Stimulated activated CD4-positive, alpha-beta T cell treated with anti-CD3 and anti-CD28 coated beads, Interleukin-1b, Interleukin-23, amount 100 ng/mL, for 24 hours (primary cell): ENCODE measurements at regions not wholly inside any gene's neighbourhood (a gene's known extent, or its start where the extent isn't known, plus 50 kb on each side); places are given as distances from the start of the nearest gene placed in this dataset.

Source experiments
- DNase-seq, 4 experiments: peaks; one replicate each; pipeline ENCODE4 v3.0.0-alpha.2; 2020; ENCODE audit warnings: low read depth in 4 of 4, low spot score in 1 of 4

DNA sequence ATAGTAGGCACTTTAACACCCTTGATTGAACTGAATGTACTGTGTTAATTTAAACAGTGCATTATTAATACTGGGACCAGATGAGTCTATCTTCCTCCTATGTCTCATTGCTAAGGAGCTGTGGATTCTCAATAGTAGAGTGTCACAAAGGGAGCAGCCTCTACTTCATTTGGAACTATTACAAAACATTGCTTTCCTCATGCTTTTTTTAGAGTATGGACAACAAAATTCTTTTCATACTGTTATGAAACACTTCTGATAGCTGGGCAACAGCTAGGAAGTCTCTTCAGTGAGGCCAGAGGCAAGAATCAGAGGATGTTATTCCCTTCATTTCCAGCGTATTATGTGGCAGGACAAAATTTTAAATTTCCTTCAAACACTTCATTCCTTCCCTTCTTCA, 160.8 kb downstream of the FBXO8 start:
- DNase-seq, result no peak

DNA sequence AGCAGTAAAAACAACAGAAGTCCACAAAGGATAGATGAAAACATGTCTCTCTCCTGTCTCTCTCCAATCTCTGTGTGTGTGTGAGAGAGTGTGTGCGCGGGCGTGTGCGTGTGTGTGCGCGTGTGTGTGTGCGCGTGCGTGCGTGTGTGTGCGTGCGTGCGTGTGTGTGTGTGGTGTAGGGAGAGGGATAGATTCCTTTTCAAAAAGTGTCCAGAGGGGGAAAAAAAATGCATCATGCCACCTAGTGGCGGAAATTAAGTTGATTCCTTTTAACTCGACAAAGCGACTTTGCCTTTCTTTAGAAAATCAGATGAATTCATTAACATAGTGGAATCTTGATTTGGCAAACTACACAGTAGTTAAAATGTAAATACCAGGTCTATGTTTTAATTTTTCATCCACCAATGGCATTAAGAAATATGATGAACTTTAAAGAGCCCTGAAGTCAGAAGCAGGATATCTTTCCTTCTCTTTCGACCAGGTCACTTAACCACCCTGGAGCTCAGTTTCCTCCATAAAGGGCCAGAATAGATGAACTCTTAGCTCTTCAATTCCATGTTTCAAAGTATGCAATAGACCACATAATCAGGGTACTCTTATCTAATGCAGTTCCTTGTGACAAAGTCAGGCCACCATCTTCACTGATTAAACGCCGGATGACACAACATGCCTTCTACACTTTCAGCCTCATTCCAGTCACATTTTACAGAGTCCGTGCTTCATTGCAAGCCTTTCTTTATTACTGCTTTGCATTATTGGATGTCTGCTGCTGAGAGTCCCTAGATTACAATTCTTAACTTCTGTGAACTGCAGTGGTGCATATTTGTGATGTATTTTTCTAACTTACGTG, 162.8 kb downstream of the FBXO8 start:
- DNase-seq, result no peak

DNA sequence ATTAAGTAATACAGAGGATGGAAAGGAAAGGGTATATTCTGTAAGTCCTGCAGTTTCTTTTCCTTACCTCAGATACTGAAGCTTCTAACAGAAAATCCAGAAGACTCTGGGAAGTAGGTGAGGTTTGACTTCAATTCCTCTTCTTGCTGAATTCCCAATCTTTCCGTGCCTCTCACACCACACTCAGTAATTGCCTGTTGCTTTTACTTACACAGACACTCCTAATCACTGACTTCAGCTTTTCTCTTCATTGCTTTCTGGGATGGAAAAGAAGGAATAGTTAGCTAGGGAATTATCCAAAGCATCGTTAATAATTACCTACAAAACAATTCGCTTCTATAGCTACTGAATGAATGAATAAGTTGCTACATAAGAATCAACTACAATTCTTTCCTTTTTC, 163.6 kb downstream of the FBXO8 start:
- DNase-seq, result no peak

DNA sequence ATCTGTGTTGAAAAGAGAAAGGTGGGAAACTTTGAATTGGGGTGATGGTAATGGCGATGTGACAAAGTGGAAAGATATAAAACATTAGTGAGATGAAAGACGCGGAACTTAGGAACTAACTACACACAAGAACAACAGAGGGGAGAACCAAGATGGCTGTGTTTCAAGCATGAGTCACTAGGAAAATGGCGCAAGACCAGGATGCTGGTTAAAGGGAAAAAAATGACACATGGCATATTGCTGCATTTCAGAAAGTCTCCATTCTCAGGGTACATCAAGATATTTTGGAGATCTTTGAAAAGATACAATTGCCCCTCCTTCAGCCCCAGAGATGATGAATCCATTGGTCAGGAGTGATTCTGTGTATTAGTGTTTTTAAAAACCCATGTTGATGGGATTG, 164.4 kb downstream of the FBXO8 start:
- no peak for DNase-seq

DNA sequence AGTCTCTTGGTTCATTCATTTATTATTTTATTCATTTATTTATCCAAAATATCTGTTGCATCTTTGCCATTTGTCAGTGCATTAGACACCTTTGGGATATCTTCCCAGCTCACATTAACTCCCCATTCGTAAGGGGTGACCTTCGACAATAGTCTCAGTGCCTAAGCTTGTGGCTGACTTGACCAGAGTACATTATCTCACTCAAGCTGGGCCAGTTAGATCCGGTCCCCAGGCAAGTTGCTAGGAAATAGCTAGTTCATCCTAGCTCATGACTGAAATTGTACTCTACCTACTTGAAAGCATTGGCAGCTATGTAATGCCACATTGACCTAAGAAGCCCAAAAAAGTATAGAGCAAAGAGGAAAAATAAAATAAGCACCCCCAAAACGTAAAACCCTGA, 165.3 kb downstream of the FBXO8 start:
- no peak for DNase-seq

DNA sequence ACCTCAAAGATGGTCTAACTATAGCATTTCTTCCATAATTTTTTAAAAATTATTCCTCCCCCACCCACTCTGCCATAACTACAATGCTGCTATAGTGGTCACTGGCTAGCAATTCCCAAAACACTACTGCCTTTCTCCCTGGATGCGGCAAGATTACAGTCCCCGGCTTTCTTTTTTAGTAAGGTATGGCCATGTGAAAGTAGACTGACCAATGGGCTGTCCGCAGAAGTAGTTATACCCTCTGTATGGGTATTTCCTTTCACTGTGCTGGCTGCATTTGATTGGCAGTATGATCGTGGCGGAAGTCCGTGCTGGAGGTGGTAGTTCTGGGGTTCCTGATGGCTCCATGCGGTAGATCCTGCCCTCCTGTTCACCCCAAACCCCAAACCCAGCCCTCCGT, 166.0 kb downstream of the FBXO8 start:
- no peak for DNase-seq

DNA sequence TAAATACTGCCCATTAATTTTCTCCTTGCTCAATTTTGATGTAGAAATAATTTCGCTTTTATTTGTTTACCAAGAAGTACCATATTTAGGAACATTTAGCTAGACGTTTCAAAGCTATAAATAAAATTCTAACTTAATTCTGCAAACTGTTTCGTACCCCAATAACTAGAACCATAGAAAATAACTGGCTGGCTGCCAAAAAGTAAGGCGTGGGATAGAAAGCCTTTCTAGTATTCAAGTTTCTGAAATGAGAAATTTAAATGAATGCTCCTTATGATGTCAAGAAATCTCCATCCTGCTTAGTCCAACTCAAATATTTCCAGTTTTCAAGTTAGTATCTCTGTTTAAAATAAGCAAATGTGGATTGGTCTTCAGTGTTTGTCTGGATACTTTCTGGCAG, 167.4 kb downstream of the FBXO8 start:
- no peak for DNase-seq

DNA sequence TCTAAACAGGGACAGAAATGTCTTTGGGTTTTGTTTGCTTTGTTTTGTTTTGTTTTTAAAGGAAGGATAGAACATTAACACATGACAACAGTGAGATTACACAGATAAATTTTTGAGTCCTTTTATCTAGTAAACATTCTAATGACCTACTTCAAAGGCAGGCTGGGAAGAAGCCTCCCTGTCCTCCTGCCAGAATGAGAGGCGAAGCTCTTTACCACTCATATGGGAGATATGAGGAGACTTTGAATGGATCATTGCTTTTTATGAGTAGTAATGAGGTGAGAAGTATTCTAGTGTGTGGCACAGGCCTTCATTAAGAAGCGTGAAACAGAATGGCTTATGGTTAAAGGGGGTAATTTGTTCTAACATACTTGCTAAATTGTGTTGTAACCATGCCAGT, 172.0 kb downstream of the FBXO8 start:
- DNase-seq, result no peak

DNA sequence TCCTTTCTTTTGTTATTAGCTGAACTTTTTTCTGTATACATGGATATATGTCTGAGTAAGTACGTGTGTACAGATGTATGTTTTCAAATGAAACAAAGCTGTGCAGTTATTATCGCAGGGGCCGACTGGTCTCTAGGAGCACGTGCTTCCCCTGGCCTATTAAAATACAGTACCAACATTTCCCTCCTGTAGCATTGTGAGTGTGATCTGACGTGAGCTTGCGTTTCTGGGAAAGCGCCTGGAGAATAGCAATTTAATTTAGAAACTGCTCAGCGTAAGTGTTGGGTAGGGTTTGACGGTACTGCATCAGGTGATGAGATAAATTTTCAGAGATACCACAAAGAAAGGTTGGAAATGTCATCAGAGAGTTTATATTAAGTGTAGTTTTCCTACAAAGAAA, 173.3 kb downstream of the FBXO8 start:
- DNase-seq, result no peak

DNA sequence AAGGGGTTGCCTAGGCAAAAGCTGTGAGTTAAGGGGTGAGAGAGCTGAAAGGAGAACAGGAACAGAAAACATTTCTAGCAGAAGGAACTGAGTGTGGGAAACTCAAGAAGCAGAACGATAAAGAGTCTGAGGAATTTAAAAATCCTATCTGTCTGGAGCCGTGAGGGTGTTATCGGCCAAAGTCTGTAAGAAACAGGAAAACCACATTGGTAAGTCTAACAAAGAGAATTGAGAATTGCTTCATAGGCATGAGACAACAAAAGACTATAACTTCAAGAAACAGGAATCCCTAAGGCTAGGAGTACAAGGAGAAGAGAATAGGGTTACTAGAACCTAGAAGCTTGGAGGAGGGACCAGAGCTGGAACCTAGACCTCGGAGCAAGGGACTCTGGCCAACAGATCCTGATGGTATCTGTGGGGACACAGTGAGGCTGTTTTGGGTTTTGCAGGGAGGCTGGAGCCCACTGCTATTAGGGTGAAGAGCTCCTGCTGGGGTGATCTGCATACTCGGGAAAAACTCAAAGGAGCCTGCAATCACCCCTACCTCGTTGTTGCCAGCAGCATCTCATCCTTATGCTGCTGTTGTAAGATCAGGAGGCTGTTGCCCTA, 175.6 kb downstream of the FBXO8 start:
- DNase-seq, result no peak

DNA sequence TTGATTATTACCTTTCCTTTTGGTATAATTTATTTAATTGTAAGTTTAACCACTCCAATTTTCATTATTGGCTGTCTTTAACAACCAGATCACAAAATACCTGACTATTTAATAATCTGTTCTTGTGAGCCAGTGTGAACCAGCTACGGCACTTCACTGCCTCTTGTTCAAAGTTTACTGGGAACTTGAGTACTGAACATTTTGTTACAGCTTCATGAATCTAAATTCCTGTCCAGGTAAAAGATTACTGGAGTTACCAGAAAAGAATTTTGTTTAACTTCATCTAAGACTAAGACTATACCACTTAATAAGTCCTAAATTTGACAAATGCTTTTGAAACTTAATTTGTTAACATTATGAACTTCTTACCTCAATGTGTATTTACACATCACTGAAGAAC, 178.3 kb downstream of the FBXO8 start:
- DNase-seq, result no peak

DNA sequence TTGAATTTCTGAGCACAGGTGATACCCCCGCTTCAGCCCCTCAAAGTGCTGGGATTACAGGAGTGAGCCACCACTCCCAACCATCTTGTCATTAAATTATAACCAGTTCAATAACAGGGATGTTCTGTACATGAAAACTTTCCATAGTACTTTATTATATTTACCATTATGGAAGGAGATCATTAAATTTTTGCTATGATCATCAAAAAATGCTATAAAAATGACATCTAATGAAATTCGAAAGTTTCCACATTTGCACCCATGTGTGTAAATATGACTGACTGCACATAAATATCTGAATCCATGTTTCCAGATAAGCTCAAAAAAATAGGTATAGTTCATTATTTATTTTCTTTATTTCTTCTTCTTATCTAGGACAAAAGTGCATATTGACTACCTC, 182.6 kb downstream of the FBXO8 start:
- no peak for DNase-seq

DNA sequence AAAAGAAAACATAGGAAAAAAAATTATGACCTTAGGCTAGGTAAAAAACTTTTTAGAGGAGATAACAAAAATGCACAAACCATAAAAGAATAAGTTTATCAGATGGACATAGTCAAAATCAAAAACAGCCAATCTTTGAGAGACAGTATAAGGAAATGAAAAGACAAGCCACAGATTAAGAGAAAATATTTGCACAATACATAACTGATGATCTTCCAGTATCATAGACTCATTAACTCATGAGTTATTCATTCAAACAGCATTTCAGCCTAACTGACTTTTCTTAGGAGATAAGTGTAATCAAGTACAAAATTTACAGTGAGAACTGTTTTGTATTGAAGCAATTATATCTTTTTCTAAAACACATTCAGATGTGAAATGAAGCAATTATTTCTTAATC, 183.8 kb downstream of the FBXO8 start:
- DNase-seq, result no peak

DNA sequence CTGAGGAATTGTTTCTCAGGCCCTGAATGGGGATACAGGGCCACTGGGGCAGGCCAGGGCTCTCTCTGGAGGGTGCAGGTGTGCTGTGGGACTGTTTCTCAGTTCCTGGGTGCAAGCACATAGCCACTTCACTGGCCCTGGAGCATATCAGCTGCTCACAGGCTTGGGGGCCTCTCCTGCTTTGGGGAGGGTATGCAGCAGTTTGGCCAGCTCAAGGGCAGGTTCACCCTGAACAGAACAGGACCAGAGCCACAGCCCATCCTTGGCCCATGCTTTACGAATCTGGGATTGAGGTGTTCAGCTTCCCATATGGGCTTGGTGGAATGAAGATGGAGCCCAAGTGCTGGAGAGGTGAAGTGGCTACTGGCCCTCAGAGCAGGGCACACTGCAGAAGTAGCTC, 186.5 kb downstream of the FBXO8 start:
- DNase-seq, result no peak

DNA sequence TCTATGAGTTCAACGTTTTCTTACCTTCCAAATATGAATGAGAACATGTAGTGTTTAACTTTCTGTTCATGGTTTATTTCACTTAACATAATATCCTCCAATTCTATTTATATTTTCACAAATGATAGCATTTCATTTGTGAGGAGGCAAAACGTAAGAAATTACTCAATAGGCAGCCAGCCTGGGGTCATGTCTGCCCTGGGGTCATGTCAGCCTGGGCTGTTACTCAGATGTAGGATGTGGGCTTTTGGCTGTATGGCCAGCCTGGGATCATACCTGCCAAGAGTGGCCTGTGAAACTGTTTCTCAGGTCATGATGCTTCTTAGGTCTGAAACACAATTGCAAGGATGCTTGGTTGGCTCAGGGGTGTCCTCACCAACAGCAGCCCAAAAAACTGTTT, 187.0 kb downstream of the FBXO8 start:
- DNase-seq, result no peak

DNA sequence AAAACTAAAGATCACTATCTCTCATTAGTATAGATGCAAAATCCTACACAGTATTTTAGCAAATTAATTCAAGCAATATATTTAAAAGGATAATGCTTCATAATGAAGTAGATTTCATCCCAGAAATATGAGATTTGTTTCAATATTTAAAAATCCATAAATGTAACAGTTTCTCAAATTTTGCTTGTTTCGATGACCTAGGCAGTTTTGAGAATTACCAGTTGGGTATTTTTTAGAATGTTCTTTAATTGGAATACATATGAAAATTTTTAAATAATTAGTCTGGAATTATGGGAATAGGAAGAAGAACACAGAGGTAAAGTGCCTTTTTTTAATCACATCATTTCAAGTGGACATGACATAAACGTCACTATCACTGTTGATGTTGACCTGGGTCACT, 192.3 kb downstream of the FBXO8 start:
- DNase-seq, result no peak

DNA sequence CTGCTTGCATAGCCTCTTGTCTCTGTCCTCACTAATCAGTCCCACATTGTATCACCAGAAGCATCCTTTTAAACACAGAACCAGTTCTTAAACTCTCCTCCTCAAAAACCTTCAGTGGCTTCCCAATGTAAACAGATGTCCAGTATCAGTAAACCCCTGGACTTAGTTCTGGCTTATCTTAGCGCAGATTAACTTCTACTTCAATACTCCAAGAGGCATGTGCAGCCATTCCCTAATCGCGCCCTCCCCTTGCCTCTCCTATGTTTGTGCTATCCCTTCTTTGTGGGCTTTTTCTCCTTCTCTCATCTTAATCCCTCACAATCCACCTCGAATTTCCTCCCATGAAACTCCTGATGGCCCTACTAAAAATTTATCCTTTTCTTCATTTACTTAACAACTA, 193.8 kb downstream of the FBXO8 start:
- DNase-seq, result no peak

DNA sequence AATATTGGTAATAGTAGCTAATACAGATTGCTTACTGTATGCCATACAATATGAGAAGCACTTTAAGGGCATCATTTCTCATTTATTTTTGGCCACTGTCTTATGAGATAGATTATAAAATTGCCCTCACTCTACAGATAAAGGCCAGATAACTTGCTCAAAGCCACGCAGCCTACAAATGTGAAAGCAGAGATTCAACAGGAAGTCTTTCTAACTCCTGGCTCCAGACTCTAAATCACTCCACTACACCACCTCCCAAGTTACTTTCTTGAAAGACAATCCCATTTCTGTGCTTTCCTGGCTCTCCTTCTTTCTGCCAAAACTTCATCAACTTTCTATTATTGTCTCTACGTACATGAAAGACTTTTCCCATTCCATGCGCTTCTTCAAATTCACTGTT, 194.7 kb downstream of the FBXO8 start:
- DNase-seq, result no peak

DNA sequence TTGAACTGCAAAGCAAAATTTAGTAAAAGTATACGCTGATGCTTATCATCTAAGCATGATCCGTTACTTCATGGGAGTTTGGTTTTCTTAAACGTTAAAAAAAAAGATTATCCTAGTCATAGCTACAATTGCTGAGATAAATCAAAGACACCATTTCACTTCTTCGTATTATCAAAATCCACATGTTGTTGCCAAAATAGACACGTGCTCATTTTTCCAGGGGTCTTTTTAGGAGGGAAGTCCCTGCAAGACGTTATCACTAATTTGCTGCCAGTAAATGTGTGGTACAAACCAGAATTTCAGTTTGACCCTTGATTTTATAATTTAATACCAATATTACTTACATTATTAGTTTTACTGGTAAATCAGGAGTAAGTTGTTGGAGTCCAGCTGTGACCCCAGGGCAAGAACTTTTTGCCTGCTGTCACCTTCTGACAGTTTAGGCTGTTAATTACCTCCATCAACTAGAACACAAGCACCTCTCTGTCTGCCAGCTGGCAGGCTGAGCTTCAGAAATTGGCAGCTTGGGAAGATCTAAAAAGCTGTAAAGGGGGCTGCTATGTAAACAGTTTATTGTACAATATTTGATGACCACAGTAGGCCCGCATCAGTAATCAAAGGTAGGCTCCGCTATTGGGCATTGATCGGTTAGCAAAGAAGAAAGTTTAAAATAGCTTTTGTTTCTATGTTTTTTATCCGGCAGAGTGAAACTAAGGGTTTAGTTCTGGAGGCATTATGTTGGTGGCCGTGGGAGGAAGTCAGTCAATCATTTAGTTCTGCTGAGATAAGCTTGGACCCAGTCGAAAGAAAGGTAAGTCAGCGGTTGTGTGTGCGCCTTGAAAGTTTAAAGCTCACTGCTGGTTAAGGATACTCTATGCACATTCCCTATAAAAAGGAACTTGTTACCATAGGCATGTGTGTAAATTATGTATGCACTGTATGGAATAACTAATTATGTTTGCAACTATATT, 196.4 kb downstream of the FBXO8 start:
- DNase-seq, result no peak

DNA sequence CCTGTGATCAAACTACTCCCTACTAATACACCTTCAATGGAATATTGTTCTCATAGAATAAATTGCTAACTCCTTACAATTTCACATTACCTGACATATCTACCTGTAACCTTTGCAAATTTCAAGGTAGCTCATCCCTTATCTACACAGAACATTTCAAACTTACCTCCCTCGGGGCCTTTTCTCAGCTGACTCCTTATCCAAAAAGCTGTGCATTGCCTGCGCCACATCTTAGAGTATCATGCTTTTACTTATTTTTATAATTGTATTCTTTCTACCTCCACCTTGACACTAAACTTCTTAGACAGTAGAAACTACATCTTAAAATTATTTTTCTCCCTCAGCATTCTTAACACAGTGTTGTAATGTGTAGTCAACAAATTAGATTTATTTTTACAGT, 198.5 kb downstream of the FBXO8 start:
- no peak for DNase-seq

DNA sequence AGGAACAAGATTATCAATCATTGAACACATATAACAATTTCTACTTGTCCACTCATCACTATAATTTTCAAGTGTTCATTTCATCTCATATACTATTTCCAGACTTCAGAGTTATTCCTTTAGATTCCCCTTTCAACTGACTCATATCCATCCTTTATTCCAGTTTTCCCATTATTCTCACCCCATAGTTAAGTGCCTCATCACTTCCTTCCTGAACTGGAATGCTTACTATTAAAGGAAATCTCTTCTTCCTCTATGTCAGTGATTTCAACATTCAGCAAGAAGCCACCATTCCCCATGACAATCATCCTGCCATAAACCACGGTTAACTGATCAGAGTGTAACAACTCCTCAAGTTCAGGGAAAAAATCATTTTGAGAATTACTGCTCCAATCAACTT, 198.9 kb downstream of the FBXO8 start:
- DNase-seq, result no peak

DNA sequence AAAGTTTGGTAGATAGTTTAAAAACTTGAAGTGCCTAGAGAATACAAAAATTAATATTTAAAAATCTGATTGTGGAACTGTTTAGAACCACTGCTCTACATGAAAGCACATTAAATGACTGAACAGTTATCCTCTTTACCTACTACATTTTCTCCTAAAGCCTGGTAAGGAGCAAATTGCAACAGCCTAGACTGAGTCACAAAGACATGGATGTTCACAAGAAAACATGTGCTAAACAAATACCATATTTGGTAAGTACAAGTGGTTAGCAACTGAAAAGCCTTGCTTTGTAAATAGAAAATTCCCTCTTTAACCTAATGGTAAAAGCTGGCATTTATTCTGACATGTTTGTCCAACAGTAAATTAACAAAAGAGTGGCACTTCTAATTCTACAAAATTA, 203.1 kb downstream of the FBXO8 start:
- no peak for DNase-seq
